ENCODE measurements at regions not wholly inside any gene's neighbourhood (a gene's known extent, or its start where the extent isn't known, plus 50 kb on each side); places are given as distances from the start of the nearest gene placed in this dataset.
"Not testable (repeated sequence)": the region's sequence is repeated elsewhere in the genome, so short reads cannot be mapped to it uniquely, and the experiment has no call there.

DNA sequence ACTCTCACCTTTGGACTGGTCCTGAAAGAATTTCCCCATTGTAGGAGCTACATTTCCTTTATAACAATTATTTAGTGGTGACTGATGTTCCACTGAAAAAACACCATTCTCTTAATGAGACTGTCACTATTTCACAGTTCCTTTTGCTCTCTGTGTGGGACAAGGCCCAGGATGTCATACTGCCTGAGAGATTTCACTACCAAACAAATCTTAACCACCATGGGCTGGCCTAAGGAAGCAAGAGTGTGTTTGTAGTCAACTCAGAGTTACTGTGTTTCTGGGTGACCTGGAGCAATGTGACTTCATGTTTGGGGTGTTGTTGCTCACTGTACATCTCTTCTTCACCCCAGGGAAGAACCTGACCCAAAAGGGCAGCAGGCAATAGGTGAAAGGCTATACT is 50.1 kb upstream of the ZNF608 start:
- DNase-seq (ENCODE audit: low read depth in 3 of 3): no peak

DNA sequence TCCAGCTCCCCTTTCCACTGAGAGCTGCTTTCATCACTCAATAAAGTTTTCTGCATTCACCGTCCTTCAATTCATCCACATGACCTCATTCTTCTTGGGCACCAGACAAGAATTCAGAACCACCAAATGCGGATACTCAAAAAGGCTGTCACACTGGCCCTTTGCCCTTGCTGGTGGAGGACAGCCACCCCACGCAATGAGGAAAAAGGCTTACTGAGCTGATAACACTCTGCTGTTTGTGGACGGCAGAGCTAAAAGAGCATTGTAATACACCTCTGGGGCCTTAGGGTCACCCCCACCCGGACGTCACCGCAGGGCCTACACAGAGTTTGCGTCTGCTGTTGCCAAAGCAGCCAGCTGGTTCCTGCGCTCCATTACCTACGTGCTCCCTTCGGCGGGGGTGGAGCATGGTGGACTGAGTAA is 51.2 kb upstream of the ZNF608 start:
- no peak for DNase-seq (ENCODE audit: low read depth in 3 of 3)

DNA sequence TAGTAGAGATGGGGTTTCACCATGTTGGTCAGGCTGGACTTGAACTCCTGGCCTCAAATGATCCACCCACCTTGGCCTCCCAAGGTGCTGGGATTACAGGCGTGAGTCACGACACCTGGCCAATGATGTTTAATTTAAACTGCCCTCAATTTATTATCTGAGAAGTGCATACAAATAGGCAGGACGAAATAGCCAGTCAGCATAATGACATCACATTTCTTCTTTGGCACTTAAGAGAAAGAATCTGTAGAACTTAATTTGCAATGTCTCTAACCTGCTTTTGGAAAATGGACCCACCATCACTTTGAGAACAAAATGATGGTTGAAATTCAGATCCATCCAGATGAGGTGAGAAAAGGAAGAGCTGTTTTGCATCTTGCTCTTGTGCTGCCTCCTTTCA is 52.5 kb upstream of the ZNF608 start:
- DNase-seq (ENCODE audit: low read depth in 3 of 3): no peak

DNA sequence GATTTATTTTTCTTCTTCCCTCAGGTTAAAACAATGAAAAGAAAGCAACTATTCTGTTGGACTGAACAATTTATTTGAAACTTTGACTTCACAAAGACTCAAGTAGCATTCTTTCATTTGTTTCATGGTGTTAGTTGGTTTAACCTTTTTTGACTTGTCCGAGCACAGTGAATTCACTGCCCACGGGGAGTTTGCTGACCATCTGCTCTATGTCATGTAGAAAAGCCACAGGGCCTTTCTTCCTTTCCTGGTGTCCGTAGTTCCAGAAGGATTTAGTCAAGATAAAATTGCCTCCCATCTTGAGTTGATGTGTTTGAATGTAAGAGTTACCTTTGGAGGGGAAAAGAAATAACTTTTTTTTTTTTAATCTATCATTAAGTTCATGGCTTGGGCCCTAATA is 55.1 kb upstream of the ZNF608 start:
- DNase-seq (ENCODE audit: low read depth in 3 of 3): no peak

DNA sequence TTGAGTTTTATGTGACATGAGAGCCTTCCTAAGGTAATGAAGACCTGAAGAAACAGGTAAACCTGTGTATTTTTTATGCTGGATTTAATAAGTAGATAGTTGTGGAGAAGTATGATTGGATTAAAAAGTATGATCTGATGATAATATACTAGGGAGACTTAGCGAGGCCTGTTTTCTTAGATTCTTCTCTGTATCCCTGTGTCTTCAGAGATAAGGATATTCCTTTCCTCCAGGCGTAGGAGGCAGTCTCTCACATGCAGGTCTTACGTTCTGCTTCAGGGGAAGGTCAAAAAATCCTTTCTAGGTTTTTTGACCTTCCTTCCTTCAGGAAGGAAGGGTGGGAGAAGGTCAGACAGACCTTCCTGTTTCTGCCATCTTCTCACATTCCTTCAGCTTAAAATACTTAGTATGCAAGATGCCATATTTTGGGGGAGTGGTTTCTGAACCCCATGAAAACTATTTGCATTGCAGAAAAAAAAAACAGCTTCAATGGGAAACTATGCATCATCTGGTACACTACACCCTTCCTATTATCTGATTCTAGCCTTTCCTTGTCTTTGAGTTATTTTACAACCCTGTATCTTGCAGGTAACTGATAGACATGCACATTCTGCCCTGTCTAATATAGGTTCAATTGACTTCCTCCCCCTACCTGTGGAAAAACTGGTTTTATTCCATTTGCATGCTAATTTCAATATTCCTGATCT is 57.3 kb upstream of the ZNF608 start:
- DNase-seq (ENCODE audit: low read depth in 3 of 3): no peak

DNA sequence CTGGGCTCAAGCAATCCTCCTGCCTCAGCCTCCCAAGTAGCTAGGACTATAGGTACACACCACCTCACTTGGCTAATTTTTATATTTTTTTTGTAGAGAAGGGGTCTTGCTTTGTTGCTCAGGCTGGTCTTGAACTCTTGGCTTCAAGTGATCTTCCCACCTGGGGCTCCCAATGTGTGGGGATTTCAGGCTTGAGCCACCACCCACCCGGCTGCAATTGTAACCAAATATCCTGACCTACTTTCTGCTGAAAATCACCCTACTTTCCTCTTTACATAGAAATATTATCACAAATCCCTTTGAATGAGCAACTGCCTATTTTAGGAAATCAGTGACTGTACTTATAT is 59.6 kb upstream of the ZNF608 start:
- no peak for DNase-seq (ENCODE audit: low read depth in 3 of 3)

DNA sequence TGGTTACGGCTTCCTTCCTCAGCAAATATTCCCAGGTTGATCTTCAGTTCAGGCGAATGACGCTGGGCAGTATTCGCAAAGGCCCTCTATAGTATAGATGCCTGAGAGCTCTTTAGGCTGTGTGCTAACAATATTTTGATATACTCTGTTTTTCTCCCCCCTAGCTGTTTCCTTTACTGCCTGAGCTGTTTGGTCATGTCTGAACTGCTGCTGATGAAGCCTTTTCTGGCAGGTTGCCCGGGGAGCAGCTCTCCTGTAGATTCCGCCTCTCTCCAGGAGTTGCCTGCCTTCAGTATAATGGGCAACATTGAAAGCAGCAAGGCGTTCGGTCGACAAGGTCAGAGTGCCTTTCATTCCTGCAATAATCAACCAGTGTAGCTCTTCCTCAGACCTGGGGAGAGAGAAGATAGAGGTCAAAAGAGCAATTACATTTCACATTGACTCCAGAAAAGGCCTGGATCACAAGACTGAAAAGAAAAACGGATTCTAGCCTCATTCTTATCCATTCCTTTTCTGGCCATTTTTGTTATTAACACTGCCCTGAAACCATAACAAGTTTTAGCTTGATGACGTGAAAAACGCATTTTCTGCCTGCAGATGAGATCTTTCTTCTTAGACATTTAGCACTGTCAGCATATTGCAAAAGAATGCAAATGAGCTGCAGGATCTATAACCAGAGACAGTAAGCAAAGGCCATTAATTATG is 60.1 kb upstream of the ZNF608 start:
- no peak for DNase-seq (ENCODE audit: low read depth in 3 of 3)

DNA sequence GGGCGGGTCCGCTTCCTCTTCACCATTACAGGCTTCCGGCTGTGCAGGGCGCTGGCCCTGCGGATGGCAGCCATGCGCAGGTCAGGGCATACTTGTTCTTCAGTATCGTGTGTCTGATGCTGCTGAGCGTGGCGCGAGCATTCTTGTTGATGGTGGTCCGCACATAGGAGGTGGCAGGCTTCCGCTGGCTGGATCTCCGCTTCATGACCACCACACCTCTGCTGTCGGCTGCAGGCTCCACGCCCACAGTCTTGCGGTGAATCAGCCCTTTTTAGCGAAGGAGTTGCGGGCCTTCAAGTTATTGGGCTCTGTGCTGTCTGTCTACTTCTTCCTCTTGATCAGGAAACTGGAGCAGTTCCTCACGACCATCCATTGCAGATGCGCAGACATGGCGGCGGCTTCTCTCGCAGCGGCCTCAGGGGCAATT is 62.4 kb upstream of the ZNF608 start:
- DNase-seq (ENCODE audit: low read depth in 3 of 3): no peak

DNA sequence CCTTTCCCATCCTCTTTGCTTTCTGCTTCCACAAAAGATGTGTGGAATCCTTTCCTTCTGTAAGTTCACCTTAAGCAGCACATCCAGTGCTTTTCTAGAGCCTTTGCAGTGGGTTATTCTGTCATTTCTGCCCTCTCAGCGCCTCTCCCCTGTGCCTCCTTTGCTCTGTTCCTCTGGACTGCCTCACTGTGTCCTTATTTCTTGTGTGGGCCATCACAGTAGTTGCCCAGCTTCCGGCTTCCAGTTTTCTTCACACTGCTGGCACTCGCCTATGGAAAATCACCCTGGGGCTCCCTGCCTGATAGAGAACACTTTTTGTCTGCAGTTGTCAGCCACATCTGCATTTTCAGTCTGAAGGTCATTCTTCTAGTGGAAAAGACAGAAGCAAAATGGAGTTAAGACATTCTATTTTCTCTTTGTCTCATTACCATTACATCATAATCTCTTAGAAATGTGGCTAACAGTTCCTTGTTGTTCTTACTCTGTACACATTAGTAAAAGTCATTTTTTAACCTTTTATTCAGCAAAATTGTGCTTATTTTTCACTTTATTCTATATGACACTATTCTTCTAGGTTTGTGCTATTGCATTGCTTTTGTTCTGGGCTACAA is 64.1 kb upstream of the ZNF608 start:
- DNase-seq (ENCODE audit: low read depth in 3 of 3): no peak

DNA sequence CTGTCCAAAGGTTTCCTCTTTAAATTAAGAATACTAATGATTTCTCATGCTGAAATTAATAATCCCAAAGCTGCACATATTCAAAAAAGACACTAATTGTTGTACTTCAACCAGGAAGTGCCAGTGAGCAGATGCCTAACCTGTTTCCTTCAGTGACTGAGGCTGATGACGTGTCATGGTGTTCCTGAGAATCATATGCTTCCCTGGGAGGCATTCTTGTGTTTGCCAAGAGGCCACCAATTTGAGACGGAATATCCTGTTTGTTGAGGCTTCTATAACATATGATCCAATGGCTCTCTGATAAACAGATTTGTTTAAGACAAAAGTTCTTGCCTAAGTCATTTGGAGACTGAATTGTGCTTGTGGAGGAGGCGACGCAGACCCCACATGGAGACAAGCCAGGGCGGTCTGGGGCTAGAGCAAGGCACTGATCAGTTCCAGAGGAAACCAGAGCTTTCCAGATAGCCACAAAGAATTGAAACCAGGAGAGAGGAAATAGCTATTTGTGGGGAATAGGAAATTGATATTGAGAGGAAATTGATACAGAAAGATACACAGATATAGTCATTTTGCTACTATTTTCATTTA is 66.4 kb upstream of the ZNF608 start:
- DNase-seq (ENCODE audit: low read depth in 3 of 3): no peak

DNA sequence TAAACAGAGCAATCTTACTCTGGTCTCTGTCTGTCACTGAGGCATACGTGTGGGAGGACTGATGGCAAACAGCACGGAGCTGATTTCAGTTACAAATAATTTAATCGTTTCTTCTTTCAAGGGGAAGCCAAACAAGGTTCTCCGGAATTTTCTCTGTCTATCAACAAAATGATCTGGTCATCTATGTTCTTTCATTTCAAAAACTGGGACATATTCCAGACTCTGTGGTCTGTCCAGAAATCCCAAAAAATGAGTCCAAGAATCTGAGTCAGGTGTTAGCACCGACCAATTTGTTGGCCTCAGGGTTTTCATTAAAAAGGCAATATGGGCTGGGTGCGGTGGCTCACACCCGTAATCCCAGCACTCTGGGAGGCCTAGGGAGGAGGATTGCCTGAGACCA is 69.9 kb upstream of the ZNF608 start:
- no peak for DNase-seq (ENCODE audit: low read depth in 3 of 3)

DNA sequence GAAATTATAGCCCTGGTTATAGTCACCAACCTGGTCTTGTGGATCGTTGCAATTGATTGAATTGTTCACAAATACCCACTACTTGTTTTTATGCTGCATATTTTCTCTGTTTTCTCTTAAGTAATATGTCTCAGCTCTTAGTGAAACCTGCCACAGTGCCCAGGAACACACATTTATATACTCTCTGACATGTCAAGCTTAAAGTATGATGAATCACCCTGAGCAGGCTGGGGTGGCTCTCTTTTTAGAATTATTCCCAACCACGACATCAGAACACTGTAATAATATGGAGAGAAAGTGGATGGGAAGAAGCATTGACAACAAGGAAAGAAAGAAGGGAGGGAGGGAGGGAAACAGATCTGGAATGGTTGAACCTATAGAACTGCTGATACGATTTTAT is 72.8 kb upstream of the ZNF608 start:
- no peak for DNase-seq (ENCODE audit: low read depth in 3 of 3)

DNA sequence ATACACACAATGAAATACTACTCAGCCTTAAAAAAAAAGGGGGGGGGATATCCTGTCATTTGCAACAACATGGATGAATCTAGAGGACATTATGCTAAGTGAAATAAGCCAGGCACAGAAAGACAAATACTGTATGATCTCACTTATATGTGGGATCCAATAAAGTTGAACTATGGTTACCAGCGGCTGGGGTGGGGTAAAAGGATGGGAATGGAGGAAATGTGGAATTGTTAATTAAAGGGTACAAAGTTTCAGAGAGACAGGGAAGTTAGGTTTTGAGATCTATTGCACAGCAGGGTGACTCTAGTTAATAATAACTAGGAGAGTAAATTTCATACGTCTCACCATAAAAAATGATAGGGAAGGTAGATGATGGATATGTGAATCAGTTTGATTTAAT is 76.2 kb upstream of the ZNF608 start:
- no peak for DNase-seq (ENCODE audit: low read depth in 3 of 3)

DNA sequence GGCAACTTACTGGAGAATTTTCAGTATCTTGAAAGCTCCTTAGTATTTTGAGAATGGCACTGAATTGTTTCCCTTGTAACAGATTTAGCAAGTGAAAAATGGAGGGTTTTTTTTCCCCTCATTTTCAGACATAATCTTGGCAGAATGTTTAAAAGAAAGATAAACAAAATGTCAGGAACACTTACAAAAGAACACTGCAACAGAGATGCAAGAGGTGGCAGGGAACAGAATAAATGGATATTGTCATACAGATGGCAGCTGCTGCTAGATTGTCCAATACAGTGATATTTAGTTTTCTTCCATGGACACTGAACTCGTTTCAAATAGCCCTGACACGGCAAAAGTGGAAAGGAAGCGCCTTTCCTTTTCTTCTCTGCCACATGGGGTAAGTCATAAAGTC is 76.9 kb upstream of the ZNF608 start:
- no peak for DNase-seq (ENCODE audit: low read depth in 3 of 3)

DNA sequence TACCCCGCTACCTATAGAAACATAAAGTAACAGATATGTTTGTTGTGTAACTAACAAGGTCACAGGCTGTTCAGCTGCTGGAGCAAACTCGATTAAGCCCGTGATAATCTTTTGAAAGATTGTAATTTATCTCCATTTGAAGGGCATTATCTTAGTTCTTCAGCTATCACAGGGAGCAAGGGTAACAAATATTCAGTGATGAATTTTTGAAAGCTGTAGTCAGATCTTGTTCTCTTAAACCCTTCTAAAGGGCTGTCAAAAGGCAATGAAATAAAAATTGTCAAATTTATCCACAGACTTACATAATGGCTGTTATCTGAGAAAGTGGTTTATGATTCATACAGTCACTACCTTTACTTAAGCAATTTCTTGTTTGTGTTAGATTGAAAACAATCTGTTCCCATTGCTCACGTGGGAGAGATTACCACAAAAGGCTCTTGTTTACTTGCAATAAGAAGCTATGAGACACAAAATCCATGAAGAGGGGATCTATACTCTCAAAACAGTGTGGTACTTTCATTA is 78.3 kb upstream of the ZNF608 start:
- no peak for DNase-seq (ENCODE audit: low read depth in 3 of 3)

DNA sequence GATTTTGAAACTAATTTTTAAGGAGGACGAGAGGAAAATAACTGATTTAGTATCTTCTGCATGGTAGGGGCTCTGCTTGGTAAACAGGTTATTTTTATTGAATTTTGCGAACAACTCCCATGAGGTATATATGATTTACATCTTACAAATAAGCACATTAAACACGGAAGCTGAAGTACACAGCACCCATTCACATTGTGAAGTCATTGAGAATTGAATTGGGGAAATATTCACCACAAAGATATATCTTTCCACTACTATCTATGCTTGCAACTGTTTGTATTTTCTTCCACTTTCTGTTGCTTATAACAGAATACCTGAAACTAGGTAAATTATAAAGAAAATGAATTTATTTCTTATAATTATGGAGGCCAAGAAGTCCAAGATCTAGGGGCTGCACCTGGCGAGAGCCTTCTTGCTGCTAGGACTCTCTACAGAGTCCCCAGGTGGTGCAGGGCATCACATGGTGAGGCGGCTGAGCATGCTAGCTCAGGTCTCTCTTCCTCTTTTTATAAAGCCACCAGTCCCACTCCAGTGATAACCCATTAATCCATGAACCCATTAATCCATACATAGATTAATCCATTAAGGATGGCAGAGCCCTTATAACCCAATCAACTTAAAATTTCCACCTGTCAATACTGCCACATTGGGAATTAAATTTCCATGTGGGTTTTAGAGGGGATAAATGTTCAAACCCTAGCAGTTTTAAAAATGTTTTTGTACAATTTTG is 79.0 kb upstream of the ZNF608 start:
- no peak for DNase-seq (ENCODE audit: low read depth in 3 of 3)

DNA sequence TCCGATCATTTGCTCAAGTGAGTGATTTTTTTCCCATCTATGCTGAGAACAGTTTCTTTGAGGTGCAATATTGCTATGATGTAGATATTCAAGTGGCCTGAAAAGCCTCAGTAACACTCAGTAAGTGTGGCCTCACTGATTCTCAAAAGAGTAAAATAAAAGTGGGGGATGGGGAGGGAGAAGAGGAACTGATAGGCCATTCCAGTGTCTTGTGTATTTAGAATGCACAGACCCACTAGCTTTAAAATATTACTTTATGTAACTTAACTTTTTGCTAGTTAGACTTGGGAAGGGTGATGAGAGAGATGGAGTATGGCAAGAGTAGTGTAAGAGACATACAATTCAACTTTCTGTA is 79.5 kb upstream of the ZNF608 start:
- DNase-seq (ENCODE audit: low read depth in 3 of 3): no peak

DNA sequence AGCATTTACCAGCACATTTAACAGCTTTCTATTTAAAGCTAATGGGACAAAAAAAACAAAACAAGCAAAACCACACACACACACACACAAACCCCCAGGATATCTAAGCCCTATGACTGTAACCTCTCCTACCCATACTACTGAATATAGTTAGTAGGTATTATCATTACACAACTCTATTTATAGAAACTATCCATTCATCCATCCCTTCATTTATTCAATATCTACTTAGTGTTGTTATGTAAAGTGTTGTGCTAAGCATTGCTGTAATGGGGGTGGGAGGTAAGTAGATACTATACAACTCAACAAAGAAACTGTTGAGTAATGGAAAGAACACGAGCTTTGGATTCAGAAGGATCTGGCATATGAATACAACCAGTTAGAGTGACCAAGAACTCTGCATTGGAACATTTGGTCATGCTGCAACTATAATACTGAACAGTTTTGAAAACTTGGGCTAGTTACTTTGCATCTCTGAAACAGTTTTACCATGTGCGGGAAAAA is 82.3 kb upstream of the ZNF608 start:
- no peak for DNase-seq (ENCODE audit: low read depth in 3 of 3)

DNA sequence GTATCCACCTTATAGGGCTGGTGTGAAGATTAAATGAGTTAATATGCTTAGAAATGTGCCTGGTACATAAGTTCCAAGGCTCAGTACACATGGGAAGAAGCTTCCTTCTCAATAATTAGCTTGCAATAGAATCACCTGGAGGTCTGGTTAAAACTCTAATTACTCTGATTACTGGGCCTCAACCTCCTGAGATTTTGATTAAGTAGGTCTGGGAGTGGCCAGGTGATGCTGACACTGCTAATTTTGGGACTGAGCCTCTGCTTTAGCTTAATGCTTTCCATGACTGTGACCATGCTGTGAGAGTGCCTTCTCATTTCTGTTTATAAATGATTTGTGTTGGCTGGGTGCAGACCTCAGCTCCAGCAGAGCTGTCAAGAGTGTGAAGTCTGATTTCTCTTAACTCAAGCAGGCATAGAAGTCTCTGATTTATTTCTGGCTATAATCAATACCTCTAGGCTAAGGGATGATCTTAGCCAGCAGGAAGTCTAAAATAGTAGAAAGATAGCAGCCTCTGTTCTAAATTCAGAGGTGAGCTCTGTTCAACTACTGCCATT is 85.3 kb upstream of the ZNF608 start:
- no peak for DNase-seq (ENCODE audit: low read depth in 3 of 3)

DNA sequence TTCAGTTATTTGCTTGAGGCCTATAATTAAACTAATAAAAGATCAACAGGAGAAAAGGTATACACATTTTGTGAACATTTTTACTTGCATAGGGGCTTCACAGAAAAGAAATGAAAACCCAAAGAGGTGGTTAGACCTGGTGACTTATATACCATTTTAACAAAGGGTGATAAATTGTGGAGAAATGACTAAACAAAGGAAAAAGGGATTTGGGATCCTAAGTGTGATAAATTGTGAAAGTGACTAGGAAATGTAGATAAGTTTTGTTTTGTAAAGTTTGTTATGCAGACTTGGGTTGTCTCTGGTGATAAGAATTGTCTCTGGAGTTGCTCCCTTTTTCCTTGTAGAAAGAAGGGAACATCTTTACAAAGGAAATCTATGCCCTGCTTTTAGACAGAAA is 86.1 kb upstream of the ZNF608 start:
- no peak for DNase-seq (ENCODE audit: low read depth in 3 of 3)

DNA sequence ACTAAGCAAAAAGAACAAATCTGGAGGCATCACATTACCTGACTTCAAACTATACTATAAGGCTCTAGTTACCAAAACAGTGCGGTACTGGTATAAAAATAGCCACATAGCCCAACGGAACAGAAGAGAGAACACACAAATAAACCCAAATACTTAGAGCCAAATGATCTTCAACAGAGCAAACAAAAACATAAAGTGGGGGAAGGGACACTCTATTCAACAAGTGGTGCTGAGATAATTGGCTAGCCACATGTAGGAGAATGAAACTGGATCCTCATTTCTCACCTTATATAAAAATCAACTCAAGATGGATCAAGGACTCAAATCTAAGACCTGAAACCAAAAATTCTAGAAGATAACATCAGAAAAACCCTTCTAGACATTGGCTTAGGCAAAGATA is 89.9 kb upstream of the ZNF608 start:
- DNase-seq (ENCODE audit: low read depth in 3 of 3): not testable (repeated sequence)

Measured in stimulated activated CD4-positive, alpha-beta T cell treated with anti-CD3 and anti-CD28 coated beads, TNF-alpha, amount 100 ng/mL, for 24 hours (primary cell).